ENCODE measurements at regions not wholly inside any gene's neighbourhood (a gene's known extent, or its start where the extent isn't known, plus 50 kb on each side); places are given as distances from the start of the nearest gene placed in this dataset.
"Not testable (repeated sequence)": the region's sequence is repeated elsewhere in the genome, so short reads cannot be mapped to it uniquely, and the experiment has no call there.

GRCh38 chr18:29982218-29982617 lies 1060.3 kb downstream of the DSC3 start:
- no peak for DNase-seq

GRCh38 chr18:29979881-29980280 lies 1062.7 kb downstream of the DSC3 start:
- no peak for DNase-seq

GRCh38 chr18:29969876-29970275 lies 1072.7 kb downstream of the DSC3 start:
- no peak for DNase-seq

- DNase-seq, result no peak
These were observed 1080.0 kb downstream of the DSC3 start for GRCh38 chr18:29962579-29962978.

- DNase-seq, result no peak
These were observed 1082.0 kb downstream of the DSC3 start for GRCh38 chr18:29960539-29960938.

GRCh38 chr18:29930231-29930630 lies 1112.3 kb downstream of the DSC3 start:
- DNase-seq, result no peak

- DNase-seq, result no peak
These were observed 1114.5 kb downstream of the DSC3 start for GRCh38 chr18:29928081-29928480.

GRCh38 chr18:29925566-29925965 lies 1117.0 kb downstream of the DSC3 start:
- DNase-seq, result no peak

GRCh38 chr18:29912351-29912750 lies 1130.2 kb downstream of the DSC3 start:
- no peak for DNase-seq

- DNase-seq, result no peak
These were observed 1149.5 kb downstream of the DSC3 start for GRCh38 chr18:29892960-29893558.

GRCh38 chr18:29883114-29883513 lies 1159.4 kb downstream of the DSC3 start:
- DNase-seq, result no peak

- no peak for DNase-seq
These were observed 1159.9 kb downstream of the DSC3 start for GRCh38 chr18:29882620-29883019.

- no peak for DNase-seq
These were observed 1162.8 kb downstream of the DSC3 start for GRCh38 chr18:29879763-29880162.

- DNase-seq, result peak; percentile 17
These were observed 1167.9 kb downstream of the DSC3 start for GRCh38 chr18:29874519-29875098.

GRCh38 chr18:29873211-29873610 lies 1169.3 kb downstream of the DSC3 start:
- no peak for DNase-seq

GRCh38 chr18:29871246-29871645 lies 1171.3 kb downstream of the DSC3 start:
- DNase-seq, result no peak

- no peak for DNase-seq
These were observed 1179.7 kb downstream of the DSC3 start for GRCh38 chr18:29862824-29863223.

GRCh38 chr18:29855637-29856036 lies 1186.9 kb downstream of the DSC3 start:
- no peak for DNase-seq

- DNase-seq, result no peak
These were observed 1189.4 kb downstream of the DSC3 start for GRCh38 chr18:29853126-29853525.

- DNase-seq, result no peak
These were observed 1193.4 kb downstream of the DSC3 start for GRCh38 chr18:29849144-29849543.

- DNase-seq, result no peak
These were observed 1200.9 kb downstream of the DSC3 start for GRCh38 chr18:29841631-29842030.

- no peak for DNase-seq
These were observed 1202.5 kb downstream of the DSC3 start for GRCh38 chr18:29840089-29840488.

- not testable (repeated sequence) for DNase-seq
These were observed 1203.6 kb downstream of the DSC3 start for GRCh38 chr18:29838961-29839360.

GRCh38 chr18:29838556-29838955 lies 1204.0 kb downstream of the DSC3 start:
- DNase-seq, result no peak

GRCh38 chr18:29823671-29824070 lies 1218.9 kb downstream of the DSC3 start:
- no peak for DNase-seq
